ENCODE measurements at regions not wholly inside any gene's neighbourhood (a gene's known extent, or its start where the extent isn't known, plus 50 kb on each side); places are given as distances from the start of the nearest gene placed in this dataset.

GRCh38 chr12:77629141-77629540 lies 201.6 kb upstream of the NAV3 start:
- no peak for DNase-seq (ENCODE audit: low spot score)

GRCh38 chr12:77625441-77625840 lies 205.3 kb upstream of the NAV3 start:
- DNase-seq (ENCODE audit: low spot score): no peak

- DNase-seq (ENCODE audit: low spot score): no peak
Measured at GRCh38 chr12:77619425-77619824, 211.3 kb upstream of the NAV3 start.

- DNase-seq (ENCODE audit: low spot score): no peak
Measured at GRCh38 chr12:77617818-77618217, 212.9 kb upstream of the NAV3 start.

- no peak for DNase-seq (ENCODE audit: low spot score)
Measured at GRCh38 chr12:77615332-77615731, 215.4 kb upstream of the NAV3 start.

GRCh38 chr12:77613411-77613810 lies 217.3 kb upstream of the NAV3 start:
- no peak for DNase-seq (ENCODE audit: low spot score)

- DNase-seq (ENCODE audit: low spot score): no peak
Measured at GRCh38 chr12:77610446-77610845, 220.2 kb upstream of the NAV3 start.

- no peak for DNase-seq (ENCODE audit: low spot score)
Measured at GRCh38 chr12:77609016-77609415, 221.7 kb upstream of the NAV3 start.

- DNase-seq (ENCODE audit: low spot score): no peak
Measured at GRCh38 chr12:77608271-77608824, 222.3 kb upstream of the NAV3 start.

- DNase-seq (ENCODE audit: low spot score): no peak
Measured at GRCh38 chr12:77606348-77606747, 224.3 kb upstream of the NAV3 start.

GRCh38 chr12:77603946-77604345 lies 226.7 kb upstream of the NAV3 start:
- no peak for DNase-seq (ENCODE audit: low spot score)

GRCh38 chr12:77601069-77601468 lies 229.6 kb upstream of the NAV3 start:
- no peak for DNase-seq (ENCODE audit: low spot score)

- no peak for DNase-seq (ENCODE audit: low spot score)
Measured at GRCh38 chr12:77600468-77600843, 230.2 kb upstream of the NAV3 start.

- DNase-seq (ENCODE audit: low spot score): no peak
Measured at GRCh38 chr12:77599782-77600467, 230.8 kb upstream of the NAV3 start.

- no peak for DNase-seq (ENCODE audit: low spot score)
Measured at GRCh38 chr12:77594366-77594765, 236.3 kb upstream of the NAV3 start.

- no peak for DNase-seq (ENCODE audit: low spot score)
Measured at GRCh38 chr12:77592836-77593235, 237.9 kb upstream of the NAV3 start.

GRCh38 chr12:77591959-77592743 lies 238.5 kb upstream of the NAV3 start:
- DNase-seq (ENCODE audit: low spot score): no peak

- no peak for DNase-seq (ENCODE audit: low spot score)
Measured at GRCh38 chr12:77590306-77590705, 240.4 kb upstream of the NAV3 start.

- no peak for DNase-seq (ENCODE audit: low spot score)
Measured at GRCh38 chr12:77584860-77585259, 245.8 kb upstream of the NAV3 start.

GRCh38 chr12:77578466-77579220 lies 252.1 kb upstream of the NAV3 start:
- DNase-seq (ENCODE audit: low spot score): no peak

GRCh38 chr12:77577791-77578190 lies 252.9 kb upstream of the NAV3 start:
- DNase-seq (ENCODE audit: low spot score): no peak

GRCh38 chr12:77575376-77575919 lies 255.2 kb upstream of the NAV3 start:
- no peak for DNase-seq (ENCODE audit: low spot score)

Measured in mucosa of gallbladder (tissue), 1 donor.